ENCODE measurements at regions not wholly inside any gene's neighbourhood (a gene's known extent, or its start where the extent isn't known, plus 50 kb on each side); places are given as distances from the start of the nearest gene placed in this dataset.

GRCh38 chr12:64943686-64944085 is 119.2 kb downstream of the TBC1D30 start:
- TF ChIP-seq EZH2 (IDR thresholded peaks at IDR 0.05; ENCODE audit: borderline replicate concordance) (no peak), CTCF (IDR thresholded peaks at IDR 0.05; ENCODE audit: poor library complexity) (no peak)

Data from hepatocyte (in vitro differentiated cells).